Nephron (organoid): ENCODE measurements at regions not wholly inside any gene's neighbourhood (a gene's known extent, or its start where the extent isn't known, plus 50 kb on each side); places are given as distances from the start of the nearest gene placed in this dataset.
A peak's percentile ranks its signal among the peaks of the same experiment; 100 is the strongest.

ENCODE experiments used
- H3K27ac Mint-ChIP-seq, 3 experiments: 2 replicates each; pipeline ENCODE4 v1.8.0; 2020; ENCODE audit warnings: mixed read lengths in 3 of 3, mild to moderate bottlenecking in 2 of 3, moderate library complexity in 1 of 3
- H3K27me3 Mint-ChIP-seq: 2 replicates; pipeline ENCODE4 v1.8.0; 2021; ENCODE audit warnings: low read depth, mild to moderate bottlenecking, moderate library complexity, mixed read lengths
- H3K36me3 Mint-ChIP-seq: 2 replicates; pipeline ENCODE4 v1.8.0; 2020; ENCODE audit warnings: low read depth, mixed read lengths
- H3K4me1 Mint-ChIP-seq: 2 replicates; pipeline ENCODE4 v1.8.0; 2020; ENCODE audit warnings: mixed read lengths
- H3K4me3 Mint-ChIP-seq, 3 experiments: 2 replicates each; pipeline ENCODE4 v1.8.0; 2020; ENCODE audit warnings: mild to moderate bottlenecking in 3 of 3, mixed read lengths in 3 of 3, moderate library complexity in 2 of 3
- H3K9me3 Mint-ChIP-seq: 2 replicates; pipeline ENCODE4 v1.8.0; 2020; ENCODE audit warnings: mixed read lengths
- CTCF ChIP-seq, 3 experiments: fragments of 200-600 bp; sonication (generic); IDR thresholded peaks; one replicate each; pipeline ENCODE4 v1.5.0; 2021; ENCODE audit warnings: antibody characterized with exemption in 3 of 3; ENCODE audit not compliant: unreplicated experiment in 3 of 3

- no peaks in the 10 kb centered on the region for H3K4me1 Mint-ChIP-seq
- H3K4me3 Mint-ChIP-seq = no peak overlapping the region
- TF ChIP-seq CTCF (IDR thresholded peaks at IDR 0.05; ENCODE audit: unreplicated experiment in 3 of 3) = no peak
- no peak overlapping the region for H3K27ac Mint-ChIP-seq
- no peaks in the 10 kb centered on the region for H3K36me3 Mint-ChIP-seq
- H3K27me3 Mint-ChIP-seq = peaks cover 8% of the 10 kb centered on the region
- H3K9me3 Mint-ChIP-seq = peaks cover 2% of the 10 kb centered on the region
These were observed 54.4 kb upstream of the CPHXL start for GRCh38 chr16:75780669-75781068.

GRCh38 chr16:75781683-75782343 is 55.5 kb upstream of the CPHXL start:
- H3K9me3 Mint-ChIP-seq = peaks cover 2% of the 10 kb centered on the region
- no peaks in the 10 kb centered on the region for H3K4me1 Mint-ChIP-seq
- no peak for TF ChIP-seq CTCF (IDR thresholded peaks at IDR 0.05; ENCODE audit: unreplicated experiment in 3 of 3)
- no peak overlapping the region for H3K4me3 Mint-ChIP-seq
- no peaks in the 10 kb centered on the region for H3K36me3 Mint-ChIP-seq
- no peak overlapping the region for H3K27ac Mint-ChIP-seq
- H3K27me3 Mint-ChIP-seq = peaks cover 8% of the 10 kb centered on the region

DNA sequence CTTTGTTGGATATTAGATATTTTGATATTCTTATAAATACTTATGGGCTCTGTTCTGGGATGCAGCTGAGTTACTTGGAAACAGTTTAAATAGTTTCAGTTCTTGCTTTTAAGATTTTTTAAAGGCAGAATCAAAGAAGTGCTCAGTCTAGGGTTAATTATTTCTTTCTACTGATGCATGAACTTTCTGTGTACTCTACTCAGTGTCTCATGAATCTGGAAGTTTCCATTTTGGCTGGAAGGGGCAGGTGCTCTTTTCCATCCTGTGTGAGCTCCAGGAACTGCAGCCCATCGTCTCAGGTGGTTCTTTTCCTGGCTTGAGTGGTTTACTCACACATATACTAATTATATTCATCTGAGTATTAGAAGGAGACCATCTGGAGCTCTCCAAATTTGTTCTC is 61.1 kb upstream of the CPHXL start:
- Mint-ChIP-seq H3K4me3 (no peak overlapping the region), H3K4me1 (no peaks in the 10 kb centered on the region), H3K27me3 (peaks cover 10% of the 10 kb centered on the region), H3K9me3 (peaks cover 2% of the 10 kb centered on the region), H3K27ac (no peak overlapping the region), H3K36me3 (no peaks in the 10 kb centered on the region)
- no peak for TF ChIP-seq CTCF (IDR thresholded peaks at IDR 0.05; ENCODE audit: unreplicated experiment in 3 of 3)

- Mint-ChIP-seq H3K9me3 (peaks cover 2% of the 10 kb centered on the region), H3K36me3 (no peaks in the 10 kb centered on the region), H3K4me1 (no peaks in the 10 kb centered on the region), H3K27ac (no peak overlapping the region), H3K27me3 (peaks cover 7% of the 10 kb centered on the region), H3K4me3 (no peak overlapping the region)
- peak; percentile 77 to 86 (median 80) for TF ChIP-seq CTCF (IDR thresholded peaks at IDR 0.05; ENCODE audit: unreplicated experiment in 3 of 3)
These were observed 62.9 kb upstream of the CPHXL start for GRCh38 chr16:75789237-75789636.

- Mint-ChIP-seq H3K4me1 (no peaks in the 10 kb centered on the region), H3K9me3 (no peaks in the 10 kb centered on the region), H3K27ac (no peak overlapping the region), H3K36me3 (no peaks in the 10 kb centered on the region), H3K4me3 (no peak overlapping the region), H3K27me3 (peaks cover 7% of the 10 kb centered on the region)
- TF ChIP-seq CTCF (IDR thresholded peaks at IDR 0.05; ENCODE audit: unreplicated experiment in 3 of 3) = no peak
These were observed 66.6 kb upstream of the CPHXL start for GRCh38 chr16:75792771-75793492.

GRCh38 chr16:75793641-75794040 is 67.4 kb upstream of the CPHXL start:
- H3K4me3 Mint-ChIP-seq = no peak overlapping the region
- peaks cover 7% of the 10 kb centered on the region for H3K27me3 Mint-ChIP-seq
- H3K27ac Mint-ChIP-seq = no peak overlapping the region
- H3K9me3 Mint-ChIP-seq = no peaks in the 10 kb centered on the region
- H3K4me1 Mint-ChIP-seq = no peaks in the 10 kb centered on the region
- no peak for TF ChIP-seq CTCF (IDR thresholded peaks at IDR 0.05; ENCODE audit: unreplicated experiment in 3 of 3)
- no peaks in the 10 kb centered on the region for H3K36me3 Mint-ChIP-seq
